ENCODE measurements at regions not wholly inside any gene's neighbourhood (a gene's known extent, or its start where the extent isn't known, plus 50 kb on each side); places are given as distances from the start of the nearest gene placed in this dataset.
"Not testable (repeated sequence)": the region's sequence is repeated elsewhere in the genome, so short reads cannot be mapped to it uniquely, and the experiment has no call there.

DNA sequence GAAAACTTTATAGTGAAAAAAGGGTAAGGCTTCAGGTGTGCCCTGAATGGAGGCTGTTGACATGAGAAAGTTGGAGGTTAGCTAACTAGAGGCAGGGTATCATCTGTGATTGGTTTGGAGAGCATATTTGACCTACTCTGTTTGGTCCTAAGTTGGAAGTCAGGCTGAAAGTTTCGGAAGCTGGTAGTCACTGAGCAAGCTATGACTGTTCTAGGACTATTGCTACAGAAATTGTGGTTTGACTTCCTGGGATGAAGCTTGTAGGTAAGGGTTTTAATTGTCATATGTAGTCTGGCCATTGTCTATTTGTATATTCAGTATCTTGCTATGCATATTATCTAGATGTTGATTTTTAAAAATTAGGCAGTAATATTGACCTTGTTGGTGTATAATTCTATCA, 565.0 kb downstream of the TMEM135 start:
- H3K9me3 ChIP-seq (ENCODE audit: control insufficient read depth in 3 of 3, low read length in 3 of 3), result no peaks in the 10 kb centered on the region
- H3K27me3 ChIP-seq (ENCODE audit: control insufficient read depth in 3 of 3, insufficient read depth in 3 of 3, low read length in 3 of 3), result no peaks in the 10 kb centered on the region
- peaks cover 0 to 8% (median 6%) of the 10 kb centered on the region in 3 donors for H3K4me1 ChIP-seq (ENCODE audit: control insufficient read depth in 3 of 3, insufficient read depth in 3 of 3, low read length in 3 of 3)
- no peak overlapping the region for H3K9ac ChIP-seq (ENCODE audit: low read depth in 1 of 3, low read length in 3 of 3)
- H3K36me3 ChIP-seq (ENCODE audit: control insufficient read depth in 3 of 3, insufficient read depth in 3 of 3, low read length in 3 of 3), result no peaks in the 10 kb centered on the region
- no peak overlapping the region for H3K27ac ChIP-seq (ENCODE audit: low read depth, low read length)
- H3K4me3 ChIP-seq (ENCODE audit: low read length in 3 of 3), result no peak overlapping the region

GRCh38 chr11:87600938-87601337, 563.2 kb downstream of the TMEM135 start:
- peaks cover 0 to 8% (median 6%) of the 10 kb centered on the region in 3 donors for H3K4me1 ChIP-seq (ENCODE audit: control insufficient read depth in 3 of 3, insufficient read depth in 3 of 3, low read length in 3 of 3)
- no peak overlapping the region for H3K9ac ChIP-seq (ENCODE audit: low read depth in 1 of 3, low read length in 3 of 3)
- H3K36me3 ChIP-seq (ENCODE audit: control insufficient read depth in 3 of 3, insufficient read depth in 3 of 3, low read length in 3 of 3), result no peaks in the 10 kb centered on the region
- H3K9me3 ChIP-seq (ENCODE audit: control insufficient read depth in 3 of 3, low read length in 3 of 3), result no peaks in the 10 kb centered on the region
- H3K4me3 ChIP-seq (ENCODE audit: low read length in 3 of 3), result no peak overlapping the region
- H3K27ac ChIP-seq (ENCODE audit: low read depth, low read length), result no peak overlapping the region
- H3K27me3 ChIP-seq (ENCODE audit: control insufficient read depth in 3 of 3, insufficient read depth in 3 of 3, low read length in 3 of 3), result no peaks in the 10 kb centered on the region

- H3K9me3 ChIP-seq (ENCODE audit: control insufficient read depth in 3 of 3, low read length in 3 of 3), result no peaks in the 10 kb centered on the region
- H3K4me3 ChIP-seq (ENCODE audit: low read length in 3 of 3), result no peak overlapping the region
- H3K27ac ChIP-seq (ENCODE audit: low read depth, low read length), result no peak overlapping the region
- H3K27me3 ChIP-seq (ENCODE audit: control insufficient read depth in 3 of 3, insufficient read depth in 3 of 3, low read length in 3 of 3), result no peaks in the 10 kb centered on the region
- no peaks in the 10 kb centered on the region for H3K4me1 ChIP-seq (ENCODE audit: control insufficient read depth in 3 of 3, insufficient read depth in 3 of 3, low read length in 3 of 3)
- H3K36me3 ChIP-seq (ENCODE audit: control insufficient read depth in 3 of 3, insufficient read depth in 3 of 3, low read length in 3 of 3), result no peaks in the 10 kb centered on the region
- H3K9ac ChIP-seq (ENCODE audit: low read depth in 1 of 3, low read length in 3 of 3), result no peak overlapping the region
Observed at GRCh38 chr11:87597725-87598124, 560.0 kb downstream of the TMEM135 start.

DNA sequence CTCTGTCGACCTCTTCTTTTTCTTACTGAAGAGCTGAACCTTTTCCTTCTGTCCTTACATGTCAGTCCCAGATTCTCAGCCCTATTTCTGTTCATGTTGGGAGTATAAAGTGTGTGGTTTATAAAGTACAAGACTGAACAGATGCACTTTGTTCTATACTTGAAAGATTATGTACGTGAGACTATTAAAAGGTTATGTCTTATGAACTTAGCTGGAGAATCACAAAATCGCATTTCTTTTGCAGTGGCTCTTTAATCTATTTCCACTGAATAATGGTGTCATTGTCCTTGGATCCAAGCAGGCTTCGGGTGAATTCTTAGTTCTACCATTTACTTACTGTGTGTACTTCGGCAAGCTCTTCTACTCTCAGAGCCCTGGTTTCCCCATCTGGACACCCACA, 558.4 kb downstream of the TMEM135 start:
- no peaks in the 10 kb centered on the region for H3K4me1 ChIP-seq (ENCODE audit: control insufficient read depth in 3 of 3, insufficient read depth in 3 of 3, low read length in 3 of 3)
- no peak overlapping the region for H3K27ac ChIP-seq (ENCODE audit: low read depth, low read length)
- H3K4me3 ChIP-seq (ENCODE audit: low read length in 3 of 3), result no peak overlapping the region
- H3K9ac ChIP-seq (ENCODE audit: low read depth in 1 of 3, low read length in 3 of 3), result no peak overlapping the region
- no peaks in the 10 kb centered on the region for H3K27me3 ChIP-seq (ENCODE audit: control insufficient read depth in 3 of 3, insufficient read depth in 3 of 3, low read length in 3 of 3)
- H3K9me3 ChIP-seq (ENCODE audit: control insufficient read depth in 3 of 3, low read length in 3 of 3), result no peaks in the 10 kb centered on the region
- H3K36me3 ChIP-seq (ENCODE audit: control insufficient read depth in 3 of 3, insufficient read depth in 3 of 3, low read length in 3 of 3), result no peaks in the 10 kb centered on the region

GRCh38 chr11:87589082-87589481, 551.3 kb downstream of the TMEM135 start:
- no peaks in the 10 kb centered on the region for H3K36me3 ChIP-seq (ENCODE audit: control insufficient read depth in 3 of 3, insufficient read depth in 3 of 3, low read length in 3 of 3)
- no peak overlapping the region for H3K9ac ChIP-seq (ENCODE audit: low read depth in 1 of 3, low read length in 3 of 3)
- H3K27me3 ChIP-seq (ENCODE audit: control insufficient read depth in 3 of 3, insufficient read depth in 3 of 3, low read length in 3 of 3), result no peaks in the 10 kb centered on the region
- H3K4me3 ChIP-seq (ENCODE audit: low read length in 3 of 3), result no peak overlapping the region
- no peaks in the 10 kb centered on the region for H3K4me1 ChIP-seq (ENCODE audit: control insufficient read depth in 3 of 3, insufficient read depth in 3 of 3, low read length in 3 of 3)
- no peaks in the 10 kb centered on the region for H3K9me3 ChIP-seq (ENCODE audit: control insufficient read depth in 3 of 3, low read length in 3 of 3)
- no peak overlapping the region for H3K27ac ChIP-seq (ENCODE audit: low read depth, low read length)

GRCh38 chr11:87585613-87586012, 547.9 kb downstream of the TMEM135 start:
- H3K4me1 ChIP-seq (ENCODE audit: control insufficient read depth in 3 of 3, insufficient read depth in 3 of 3, low read length in 3 of 3); H3K4me3 ChIP-seq (ENCODE audit: low read length in 3 of 3); H3K9ac ChIP-seq (ENCODE audit: low read depth in 1 of 3, low read length in 3 of 3); H3K27ac ChIP-seq (ENCODE audit: low read depth, low read length); H3K9me3 ChIP-seq (ENCODE audit: control insufficient read depth in 3 of 3, low read length in 3 of 3); H3K27me3 ChIP-seq (ENCODE audit: control insufficient read depth in 3 of 3, insufficient read depth in 3 of 3, low read length in 3 of 3); H3K36me3 ChIP-seq (ENCODE audit: control insufficient read depth in 3 of 3, insufficient read depth in 3 of 3, low read length in 3 of 3): not testable (repeated sequence)

GRCh38 chr11:87583931-87584330, 546.2 kb downstream of the TMEM135 start:
- Histone ChIP-seq H3K27me3 (ENCODE audit: control insufficient read depth in 3 of 3, insufficient read depth in 3 of 3, low read length in 3 of 3) (no peaks in the 10 kb centered on the region), H3K4me3 (ENCODE audit: low read length in 3 of 3) (no peak overlapping the region), H3K36me3 (ENCODE audit: control insufficient read depth in 3 of 3, insufficient read depth in 3 of 3, low read length in 3 of 3) (no peaks in the 10 kb centered on the region), H3K27ac (ENCODE audit: low read depth, low read length) (no peak overlapping the region), H3K4me1 (ENCODE audit: control insufficient read depth in 3 of 3, insufficient read depth in 3 of 3, low read length in 3 of 3) (no peaks in the 10 kb centered on the region), H3K9me3 (ENCODE audit: control insufficient read depth in 3 of 3, low read length in 3 of 3) (no peaks in the 10 kb centered on the region), H3K9ac (ENCODE audit: low read depth in 1 of 3, low read length in 3 of 3) (no peak overlapping the region)

DNA sequence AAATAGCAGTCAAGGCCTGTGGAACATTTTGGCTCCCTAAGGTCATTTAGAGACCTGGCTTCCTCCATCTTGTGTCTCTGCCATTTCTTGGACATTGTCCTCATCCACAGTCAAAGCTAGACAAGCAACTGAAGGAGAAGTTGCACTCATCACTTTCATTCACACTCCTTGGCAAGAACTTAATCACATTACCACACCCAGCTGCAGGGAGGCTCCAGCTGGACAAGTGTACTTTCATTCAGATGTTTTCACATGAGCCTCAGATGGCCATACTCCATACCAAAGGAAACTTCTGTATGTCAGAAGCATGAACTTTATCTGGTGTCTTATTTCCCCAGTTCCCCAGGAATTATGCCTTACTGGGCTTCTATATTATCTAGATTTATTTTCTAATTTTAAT, 537.4 kb downstream of the TMEM135 start:
- Histone ChIP-seq H3K9me3 (ENCODE audit: control insufficient read depth in 3 of 3, low read length in 3 of 3) (no peaks in the 10 kb centered on the region), H3K4me1 (ENCODE audit: control insufficient read depth in 3 of 3, insufficient read depth in 3 of 3, low read length in 3 of 3) (no peaks in the 10 kb centered on the region), H3K4me3 (ENCODE audit: low read length in 3 of 3) (no peak overlapping the region), H3K27ac (ENCODE audit: low read depth, low read length) (no peak overlapping the region), H3K9ac (ENCODE audit: low read depth in 1 of 3, low read length in 3 of 3) (no peak overlapping the region), H3K36me3 (ENCODE audit: control insufficient read depth in 3 of 3, insufficient read depth in 3 of 3, low read length in 3 of 3) (no peaks in the 10 kb centered on the region), H3K27me3 (ENCODE audit: control insufficient read depth in 3 of 3, insufficient read depth in 3 of 3, low read length in 3 of 3) (no peaks in the 10 kb centered on the region)

- no peaks in the 10 kb centered on the region for H3K27me3 ChIP-seq (ENCODE audit: control insufficient read depth in 3 of 3, insufficient read depth in 3 of 3, low read length in 3 of 3)
- no peak overlapping the region for H3K4me3 ChIP-seq (ENCODE audit: low read length in 3 of 3)
- H3K27ac ChIP-seq (ENCODE audit: low read depth, low read length), result no peak overlapping the region
- H3K9me3 ChIP-seq (ENCODE audit: control insufficient read depth in 3 of 3, low read length in 3 of 3), result no peaks in the 10 kb centered on the region
- H3K36me3 ChIP-seq (ENCODE audit: control insufficient read depth in 3 of 3, insufficient read depth in 3 of 3, low read length in 3 of 3), result no peaks in the 10 kb centered on the region
- H3K4me1 ChIP-seq (ENCODE audit: control insufficient read depth in 3 of 3, insufficient read depth in 3 of 3, low read length in 3 of 3), result no peaks in the 10 kb centered on the region
- H3K9ac ChIP-seq (ENCODE audit: low read depth in 1 of 3, low read length in 3 of 3), result no peak overlapping the region
Observed at GRCh38 chr11:87574193-87574592, 536.5 kb downstream of the TMEM135 start.

- no peak overlapping the region for H3K9ac ChIP-seq (ENCODE audit: low read depth in 1 of 3, low read length in 3 of 3)
- no peaks in the 10 kb centered on the region for H3K36me3 ChIP-seq (ENCODE audit: control insufficient read depth in 3 of 3, insufficient read depth in 3 of 3, low read length in 3 of 3)
- no peak overlapping the region for H3K4me3 ChIP-seq (ENCODE audit: low read length in 3 of 3)
- H3K27ac ChIP-seq (ENCODE audit: low read depth, low read length), result no peak overlapping the region
- H3K27me3 ChIP-seq (ENCODE audit: control insufficient read depth in 3 of 3, insufficient read depth in 3 of 3, low read length in 3 of 3), result no peaks in the 10 kb centered on the region
- no peaks in the 10 kb centered on the region for H3K9me3 ChIP-seq (ENCODE audit: control insufficient read depth in 3 of 3, low read length in 3 of 3)
- H3K4me1 ChIP-seq (ENCODE audit: control insufficient read depth in 3 of 3, insufficient read depth in 3 of 3, low read length in 3 of 3), result no peaks in the 10 kb centered on the region
Observed at GRCh38 chr11:87573708-87574107, 536.0 kb downstream of the TMEM135 start.

- H3K36me3 ChIP-seq (ENCODE audit: control insufficient read depth in 3 of 3, insufficient read depth in 3 of 3, low read length in 3 of 3), result no peaks in the 10 kb centered on the region
Observed at GRCh38 chr11:87572881-87573280, 535.1 kb downstream of the TMEM135 start.

More at GRCh38 chr11:87572881-87573280, 535.1 kb downstream of the TMEM135 start:
- Histone ChIP-seq H3K9me3 (ENCODE audit: control insufficient read depth in 3 of 3, low read length in 3 of 3) (no peaks in the 10 kb centered on the region), H3K4me3 (ENCODE audit: low read length in 3 of 3) (no peak overlapping the region), H3K4me1 (ENCODE audit: control insufficient read depth in 3 of 3, insufficient read depth in 3 of 3, low read length in 3 of 3) (no peaks in the 10 kb centered on the region), H3K27me3 (ENCODE audit: control insufficient read depth in 3 of 3, insufficient read depth in 3 of 3, low read length in 3 of 3) (no peaks in the 10 kb centered on the region), H3K27ac (ENCODE audit: low read depth, low read length) (no peak overlapping the region), H3K9ac (ENCODE audit: low read depth in 1 of 3, low read length in 3 of 3) (no peak overlapping the region)
